Hypothalamus (tissue), 51 donors: ENCODE measurements at regions not wholly inside any gene's neighbourhood (a gene's known extent, or its start where the extent isn't known, plus 50 kb on each side); places are given as distances from the start of the nearest gene placed in this dataset.

Source experiments
- DNase-seq, 51 donors: peaks; one replicate each; lab custom pipeline; 2025; lab: John Stamatoyannopoulos, UW

DNA sequence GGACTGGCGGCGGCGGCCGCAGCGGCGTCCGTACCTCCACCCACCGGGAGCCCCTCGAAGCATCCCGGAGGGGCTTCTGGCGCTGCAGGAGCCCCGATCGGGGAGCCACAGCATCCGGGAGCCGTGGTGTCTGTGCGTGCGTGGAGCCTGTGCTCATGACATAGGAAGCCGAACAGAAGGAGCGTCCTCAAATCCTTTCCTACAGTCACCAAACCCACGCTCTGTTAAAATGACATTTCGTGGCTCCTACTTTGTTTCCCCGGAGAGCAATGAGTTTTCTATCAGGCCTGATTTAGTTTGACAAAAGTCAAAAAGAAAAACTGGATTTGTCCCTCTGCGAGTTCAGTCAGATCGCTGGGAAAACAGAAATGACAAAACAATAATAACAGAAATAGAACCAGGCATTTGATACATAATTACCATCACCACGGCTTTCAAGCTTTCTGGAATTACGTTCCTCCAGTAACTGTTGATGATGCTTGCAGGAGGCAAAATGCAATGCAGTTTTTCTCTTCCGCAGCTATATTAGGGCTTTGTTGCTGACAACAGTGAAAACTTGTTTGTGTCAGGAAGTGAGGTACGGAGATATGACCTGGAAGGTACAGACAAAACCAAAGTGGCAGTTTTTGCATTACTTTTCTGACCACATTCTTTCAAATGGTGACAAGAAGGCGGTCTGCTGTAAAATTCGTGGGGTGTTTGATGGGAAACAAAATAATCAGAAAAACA is 219.3 kb upstream of the MKLN1 start:
- peak in 4 of 51 donors; percentile 4 to 90 (median 58) for DNase-seq

DNA sequence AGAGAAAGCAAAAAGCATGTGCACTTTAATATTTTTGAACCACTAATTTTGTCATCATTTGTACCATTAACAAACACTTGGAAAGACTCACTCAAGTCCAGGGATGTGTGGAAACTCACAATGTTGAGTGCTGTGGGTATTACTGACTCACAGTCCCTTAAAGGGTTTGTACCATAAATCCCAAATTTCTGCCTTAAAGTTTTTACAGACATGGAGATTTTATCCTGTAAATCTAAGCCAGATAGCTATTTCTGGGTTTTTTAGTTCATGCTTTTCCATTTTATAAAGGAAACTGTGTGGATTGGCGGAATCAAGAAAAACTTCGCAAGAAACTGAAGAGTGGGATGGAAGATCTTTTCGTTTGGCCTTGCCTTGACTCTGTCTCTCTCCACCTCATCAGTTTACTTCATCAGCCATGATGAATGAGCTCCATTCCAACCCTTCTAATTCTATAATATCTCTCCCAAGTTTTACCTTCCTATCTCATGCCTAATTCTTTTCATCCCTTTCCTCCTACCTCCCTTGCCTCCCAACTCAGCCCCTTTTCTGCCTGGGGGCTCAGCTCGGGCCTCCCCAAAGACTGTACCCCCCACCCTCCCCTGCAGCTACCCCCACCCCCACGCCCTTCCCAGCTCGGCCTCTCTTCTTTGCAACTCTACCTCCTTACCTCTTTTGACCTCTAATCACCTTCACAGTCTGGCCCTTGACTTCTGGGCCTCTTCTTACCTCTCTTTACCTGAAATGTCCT is 218.5 kb upstream of the MKLN1 start:
- peak in 4 of 51 donors; percentile 42 to 76 (median 60) for DNase-seq

DNA sequence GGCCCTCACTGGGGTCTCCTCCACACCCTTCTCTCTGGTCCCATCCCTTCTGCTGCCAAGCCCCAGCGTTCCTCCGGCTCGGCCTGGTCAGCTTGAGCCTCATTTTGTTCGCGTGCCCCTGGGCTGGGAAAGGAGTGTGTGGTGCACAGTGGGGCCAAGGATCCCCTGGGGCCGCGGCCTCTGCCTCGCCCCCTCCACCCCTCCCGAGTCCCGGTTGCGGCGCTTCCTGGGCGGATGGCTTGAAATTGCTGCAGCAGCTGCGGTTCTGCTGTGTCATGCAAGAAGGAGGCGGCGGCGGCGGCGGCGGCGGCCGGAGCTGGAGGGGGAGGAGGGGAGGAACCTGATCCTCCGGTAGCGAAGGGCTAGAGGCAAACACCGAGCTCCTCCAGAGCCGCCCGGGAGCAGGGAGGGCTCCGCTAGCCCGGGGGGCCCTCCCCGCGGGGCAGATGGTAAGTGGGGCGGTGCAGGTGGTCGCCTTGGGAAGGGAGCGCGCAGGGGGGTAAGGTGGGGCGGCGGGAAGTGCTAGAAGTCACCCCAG is 217.8 kb upstream of the MKLN1 start:
- DNase-seq: peak in 48 of 51 donors; percentile 10 to 82 (median 58)

DNA sequence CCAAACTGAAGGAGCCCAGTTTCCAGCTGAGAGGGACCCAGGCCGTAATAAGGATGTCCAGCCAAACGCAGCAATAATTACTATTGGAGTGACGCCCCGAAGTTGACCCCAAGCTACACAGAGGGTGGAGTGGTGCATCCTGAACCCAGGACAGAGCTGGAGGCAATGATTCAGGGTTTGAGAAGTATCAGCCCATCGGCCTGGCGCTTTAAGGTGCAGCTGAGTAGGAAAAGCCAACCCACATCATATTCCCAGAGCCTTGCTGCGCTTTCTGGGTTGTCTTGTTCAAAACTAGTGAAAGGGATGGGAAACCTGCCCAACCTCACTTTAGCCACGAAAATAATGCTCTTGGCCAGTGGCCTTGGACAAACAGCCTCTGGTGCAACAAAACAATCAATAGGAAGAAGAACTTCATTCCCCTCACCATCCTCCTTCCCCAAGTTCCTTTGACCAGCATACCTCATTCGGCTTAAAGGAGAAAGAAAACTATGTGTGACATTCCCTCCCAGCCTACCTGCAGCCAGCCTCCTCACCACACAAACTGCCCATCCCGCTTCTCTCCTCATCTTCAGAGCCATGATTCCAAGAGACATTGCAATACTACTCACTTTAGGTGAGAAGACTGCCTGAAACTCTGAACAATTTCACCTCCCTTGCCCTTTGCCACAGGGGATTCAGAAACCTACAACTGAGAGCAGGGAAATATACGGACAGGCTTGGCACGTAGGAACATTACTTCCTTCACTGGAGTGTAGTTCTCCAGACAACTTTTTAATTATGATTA is 217.2 kb upstream of the MKLN1 start:
- DNase-seq: peak in 22 of 51 donors; percentile 15 to 80 (median 36)

DNA sequence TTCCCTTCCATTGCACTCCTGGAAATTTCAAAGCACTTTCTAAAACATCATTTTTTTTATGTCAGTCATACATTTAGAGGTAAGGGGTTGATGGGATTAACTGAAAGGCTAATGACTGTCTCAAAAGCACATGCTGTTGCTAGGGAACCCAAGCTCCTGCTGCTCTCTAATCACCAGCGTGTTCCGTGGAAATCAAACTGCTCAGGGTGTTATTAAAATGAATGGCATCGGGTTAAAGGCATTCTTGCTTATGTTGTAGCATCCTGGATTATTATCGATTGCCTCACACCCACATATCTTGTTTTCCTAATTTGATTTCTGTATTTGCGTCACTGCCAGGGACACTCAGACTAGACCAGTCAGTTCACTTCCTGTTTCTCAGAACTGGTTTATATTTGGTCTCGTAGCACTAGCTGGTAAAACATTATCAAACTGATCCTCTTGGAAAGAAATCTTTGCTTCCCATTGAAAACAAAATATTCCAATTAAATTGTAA is 216.5 kb upstream of the MKLN1 start:
- DNase-seq: peak in 2 of 51 donors; percentile 4 to 84

DNA sequence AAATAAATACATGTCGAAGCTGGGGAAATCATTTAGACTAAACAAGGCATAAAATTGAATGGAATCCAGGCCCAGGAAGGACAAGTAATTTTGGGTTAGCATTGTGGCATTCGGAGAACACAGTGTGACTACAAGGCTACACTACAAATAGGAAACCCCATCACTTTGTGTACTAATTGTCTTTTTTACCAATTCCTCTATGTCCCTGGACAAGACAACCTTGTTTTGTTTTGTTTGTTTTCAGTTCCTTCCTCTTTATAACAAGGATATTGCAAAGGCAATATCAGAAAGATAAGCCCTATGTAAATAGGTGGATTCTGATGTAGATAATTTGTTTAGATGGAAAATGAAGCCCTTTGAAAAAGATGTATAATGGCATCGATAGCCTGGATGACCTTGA is 215.9 kb upstream of the MKLN1 start:
- no peak for DNase-seq

DNA sequence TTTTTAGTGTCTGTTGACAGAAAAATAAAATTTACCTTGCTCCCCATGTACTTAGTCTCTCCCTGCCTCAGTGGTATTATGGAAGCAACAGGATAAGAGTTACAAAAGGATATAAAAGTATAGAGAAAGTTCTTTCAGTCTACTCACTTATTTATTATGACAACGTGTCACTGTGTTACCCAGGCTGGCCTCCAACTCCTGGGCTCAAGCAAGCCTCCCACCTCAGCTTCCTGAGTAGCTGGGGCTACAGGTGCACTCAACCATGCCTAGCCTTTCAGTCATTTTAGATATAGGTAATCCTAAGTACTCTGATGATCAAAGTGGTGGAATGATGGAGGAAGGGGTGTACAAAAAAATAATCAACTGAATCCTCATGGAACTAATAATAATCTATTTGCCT is 215.2 kb upstream of the MKLN1 start:
- no peak for DNase-seq

DNA sequence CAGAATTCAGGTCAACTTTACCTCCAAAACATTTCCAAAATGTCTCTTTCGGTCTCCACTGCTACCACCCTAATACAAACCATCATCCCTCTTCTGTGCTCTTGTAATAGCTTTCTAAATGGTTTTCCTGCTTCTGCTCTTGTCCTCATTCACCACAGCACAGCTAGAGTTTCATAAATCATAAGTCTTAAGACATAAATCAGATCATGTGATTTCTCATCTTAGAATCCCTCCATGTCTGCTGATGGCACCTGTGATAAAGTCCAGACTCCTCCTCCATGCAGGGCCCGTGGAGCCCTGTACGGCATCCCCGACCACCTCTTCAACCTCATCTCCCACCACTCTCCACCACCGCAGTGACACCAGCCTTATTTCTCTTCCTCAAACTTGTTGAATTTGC is 212.3 kb upstream of the MKLN1 start:
- no peak for DNase-seq

DNA sequence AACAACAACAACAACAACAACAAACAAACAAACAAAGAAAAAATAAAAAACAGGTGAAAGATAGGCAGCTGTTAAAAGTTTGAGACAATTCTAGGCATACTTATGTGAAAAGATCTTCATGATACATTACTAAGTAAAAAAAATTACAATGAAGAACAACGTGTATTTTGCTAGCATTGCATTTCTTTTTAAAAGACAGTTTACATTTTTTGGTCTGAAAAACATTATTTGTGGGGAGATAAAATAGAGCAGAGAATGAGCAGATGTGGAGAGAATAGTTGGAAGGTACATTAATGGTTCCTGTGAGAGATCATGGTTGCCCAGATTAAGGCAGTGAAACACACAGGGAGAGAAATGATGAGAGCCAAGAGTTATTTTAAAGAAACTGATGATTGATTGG is 210.2 kb upstream of the MKLN1 start:
- DNase-seq: no peak

DNA sequence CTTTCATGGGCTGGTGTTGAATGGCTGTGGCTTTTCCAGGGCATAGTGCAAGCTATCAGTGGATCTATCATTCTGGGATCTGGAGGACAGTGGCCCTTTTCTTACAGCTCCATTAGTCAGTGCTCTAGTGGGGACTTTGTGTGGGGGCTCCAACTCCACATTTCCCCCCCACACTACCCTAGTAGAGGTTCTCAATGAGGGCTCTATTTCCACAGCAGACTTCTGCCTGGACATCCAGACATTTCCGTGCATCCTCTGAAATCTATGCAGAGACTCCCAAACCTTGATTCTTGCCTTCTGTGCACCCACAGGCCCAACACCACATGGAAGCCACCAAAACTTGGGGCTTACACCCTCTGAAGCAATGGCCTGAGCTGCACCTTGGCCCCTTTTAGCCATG is 208.3 kb upstream of the MKLN1 start:
- no peak for DNase-seq

DNA sequence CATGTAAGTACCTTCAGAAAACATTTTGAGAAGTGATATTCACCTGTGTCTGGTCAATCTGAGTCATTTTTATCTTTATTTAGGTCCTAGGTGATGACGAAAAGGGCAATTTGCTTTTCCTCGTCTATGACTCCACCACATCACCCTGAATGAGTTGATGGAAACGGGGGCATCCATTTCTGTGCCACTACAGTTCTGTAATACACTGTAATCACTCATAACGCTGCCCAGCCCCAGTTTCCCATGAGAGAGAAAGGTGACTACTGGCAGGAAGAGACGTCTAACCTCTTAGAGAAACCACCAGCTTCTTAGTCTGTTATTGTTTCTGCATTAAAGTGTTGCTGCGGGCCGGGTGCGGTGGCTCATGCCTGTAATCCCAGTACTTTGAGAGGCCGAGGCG is 205.3 kb upstream of the MKLN1 start:
- no peak for DNase-seq

DNA sequence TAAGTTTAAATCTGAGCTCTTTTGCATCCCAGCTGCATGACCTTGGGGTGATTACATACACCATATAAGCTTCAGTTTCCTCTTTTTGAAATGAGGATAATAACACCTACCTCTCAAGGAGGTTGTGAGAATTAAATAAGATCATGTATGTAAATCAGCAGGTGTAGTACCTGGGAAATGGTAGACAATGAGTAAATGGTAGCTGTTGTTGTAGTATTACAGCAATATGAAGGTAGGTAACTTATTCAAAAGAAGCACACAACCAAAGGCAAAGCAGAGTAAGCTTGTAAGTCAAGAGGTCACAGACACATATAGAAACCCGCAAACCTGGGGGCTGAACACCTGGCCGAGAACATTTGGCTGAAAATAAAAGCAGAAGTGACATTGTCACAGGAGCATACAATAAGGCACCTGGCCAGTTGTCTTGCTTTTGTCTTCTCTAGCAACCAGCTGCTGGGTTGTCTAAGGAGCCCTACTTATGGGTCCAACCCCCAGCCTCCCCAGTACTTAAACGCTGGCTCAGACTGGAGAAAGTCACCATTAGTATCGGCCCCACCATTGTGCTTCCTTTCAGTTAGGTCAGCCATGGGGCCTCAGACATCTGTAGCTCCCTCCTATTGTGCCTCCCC is 203.6 kb upstream of the MKLN1 start:
- DNase-seq: no peak

DNA sequence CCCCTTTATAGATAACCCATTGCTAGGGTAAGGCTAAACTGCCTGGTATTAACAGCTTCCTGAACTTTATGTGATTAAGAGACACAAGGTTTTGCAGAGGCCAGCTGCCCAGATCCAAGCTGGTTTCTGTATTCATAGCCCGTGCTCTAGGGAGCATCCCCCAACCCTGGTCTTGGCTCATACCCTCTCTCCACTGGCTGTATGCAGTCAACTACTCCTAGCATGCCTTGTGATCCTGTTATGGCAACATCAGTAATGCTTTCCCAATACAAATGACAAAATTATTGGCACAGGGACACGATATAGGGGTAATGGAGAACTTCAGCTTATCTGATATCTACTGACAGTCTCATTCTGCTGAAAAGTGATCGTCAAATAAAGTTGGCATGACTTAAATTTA is 202.8 kb upstream of the MKLN1 start:
- no peak for DNase-seq

DNA sequence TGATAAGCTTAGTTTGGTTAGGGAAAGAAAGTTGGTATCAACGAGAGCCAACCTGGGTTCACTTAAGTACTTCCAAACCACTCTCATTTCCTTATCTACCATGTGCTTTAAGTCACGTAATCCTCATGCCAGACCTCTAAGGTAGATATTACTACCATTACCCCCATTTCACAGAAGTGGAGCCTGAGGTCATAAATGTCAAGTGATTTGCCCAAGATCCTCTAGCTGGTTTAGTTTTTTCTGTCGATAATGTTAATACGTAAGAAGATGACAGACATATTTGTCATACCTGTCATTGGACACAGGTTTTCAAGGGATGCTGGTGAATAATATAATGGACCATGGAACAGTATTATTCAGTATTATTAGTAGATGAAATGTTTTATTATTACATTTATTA is 197.4 kb upstream of the MKLN1 start:
- no peak for DNase-seq

DNA sequence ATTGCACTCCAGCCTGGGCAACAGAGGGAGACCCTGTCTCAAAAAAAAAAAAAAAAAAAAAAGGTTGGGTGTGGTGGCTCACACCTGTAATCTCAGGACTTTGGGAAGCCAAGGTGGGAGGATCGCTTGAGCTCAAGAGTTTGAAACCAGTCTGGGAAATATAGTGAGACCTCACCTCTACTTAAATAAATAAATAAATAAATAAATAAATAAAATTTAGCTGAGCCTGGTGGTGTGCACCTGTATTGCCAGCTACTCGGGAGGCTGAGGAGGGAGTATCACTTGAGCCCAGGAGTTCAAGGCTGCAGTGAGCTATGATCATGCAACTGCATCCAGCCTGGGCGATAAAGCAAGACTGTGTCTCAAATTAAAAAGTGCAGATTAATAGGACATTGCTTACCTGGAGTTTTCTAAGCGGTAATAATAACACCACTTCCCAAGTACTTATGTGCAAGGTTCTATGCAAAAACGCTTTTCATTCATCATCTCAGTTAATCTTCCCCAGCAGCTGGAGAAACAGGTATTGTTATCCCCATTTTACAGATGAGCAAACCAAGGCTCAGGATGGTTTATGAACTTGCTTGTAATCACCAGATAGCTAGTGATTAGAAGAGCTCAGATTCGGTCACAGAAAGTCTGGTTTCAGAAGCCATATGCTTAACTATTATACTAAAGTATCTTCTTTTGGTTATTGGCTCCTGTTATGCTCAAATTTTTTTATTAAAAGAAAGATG is 196.5 kb upstream of the MKLN1 start:
- DNase-seq: no peak

DNA sequence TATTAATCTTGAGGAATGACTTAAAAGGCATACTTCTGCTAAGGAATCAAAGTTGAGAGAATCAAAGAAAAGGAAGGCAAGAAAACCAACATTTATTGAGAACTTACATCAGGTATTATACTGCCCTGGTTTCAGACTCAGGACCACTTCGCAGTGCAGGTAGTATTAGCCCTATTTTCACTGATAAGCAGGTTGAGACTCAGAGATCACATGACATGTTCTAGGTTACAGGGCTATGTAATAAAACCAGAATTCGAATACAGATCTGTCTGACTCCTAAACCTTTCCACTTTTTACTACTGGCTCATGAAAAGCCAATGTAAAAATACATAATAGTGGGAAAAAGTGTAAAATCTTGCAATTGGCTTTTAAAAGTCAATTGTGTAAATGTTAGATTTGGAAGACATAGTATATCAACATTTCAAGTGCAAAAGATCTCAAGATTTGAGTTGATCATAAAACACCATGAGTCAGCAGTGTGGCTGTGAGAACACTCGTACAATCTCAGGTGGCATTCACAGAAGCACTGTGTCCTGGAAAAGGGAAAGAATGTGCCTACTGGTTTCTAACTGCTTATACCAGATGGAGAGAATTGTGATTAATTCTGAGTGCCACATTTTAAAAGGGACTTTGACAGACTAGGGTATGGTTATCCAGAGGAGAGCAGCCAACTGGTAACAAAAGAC is 195.8 kb upstream of the MKLN1 start:
- no peak for DNase-seq

DNA sequence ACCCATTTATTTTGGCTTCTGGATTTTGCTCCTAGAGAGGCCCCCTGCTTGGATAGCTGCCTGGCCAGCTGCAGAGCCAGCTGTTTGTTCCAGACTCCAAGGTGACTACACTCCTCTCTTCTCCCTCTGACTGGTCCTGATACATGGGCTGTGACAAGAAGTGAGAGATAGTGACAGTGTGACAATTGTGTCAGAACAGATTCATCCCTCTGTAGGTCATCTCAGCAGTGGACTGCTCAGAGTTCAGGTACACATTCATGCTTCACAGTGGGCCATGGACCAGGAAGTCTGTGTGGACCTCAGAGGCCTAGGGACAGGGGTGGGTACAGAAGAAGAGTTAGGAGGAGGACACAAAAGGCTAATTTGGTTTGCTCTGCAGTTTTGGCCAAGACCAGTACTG is 188.2 kb upstream of the MKLN1 start:
- no peak for DNase-seq

DNA sequence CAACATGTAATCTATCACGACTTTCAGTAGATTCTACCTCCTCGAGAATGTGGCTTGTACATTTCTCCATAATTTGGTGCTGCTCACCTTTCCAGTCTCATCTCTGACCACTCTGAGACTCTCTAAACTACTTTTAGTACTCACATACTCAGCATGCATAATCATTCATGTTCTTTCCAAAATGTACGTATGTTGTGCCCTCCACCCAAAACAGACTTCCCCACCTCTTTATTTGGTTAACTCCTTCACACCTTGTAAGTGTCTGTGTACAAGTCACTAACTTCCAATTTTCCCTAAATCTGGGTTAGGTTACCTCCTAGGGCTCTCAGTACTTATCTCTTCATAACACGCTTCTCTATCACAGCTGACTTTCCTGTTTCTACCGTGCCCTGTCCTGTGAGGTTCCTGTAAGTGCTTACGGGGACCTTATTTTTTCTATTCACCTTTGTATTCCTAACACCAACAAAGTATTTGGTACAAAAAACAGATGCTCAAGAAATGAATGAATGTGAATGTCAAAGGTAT is 186.2 kb upstream of the MKLN1 start:
- no peak for DNase-seq

DNA sequence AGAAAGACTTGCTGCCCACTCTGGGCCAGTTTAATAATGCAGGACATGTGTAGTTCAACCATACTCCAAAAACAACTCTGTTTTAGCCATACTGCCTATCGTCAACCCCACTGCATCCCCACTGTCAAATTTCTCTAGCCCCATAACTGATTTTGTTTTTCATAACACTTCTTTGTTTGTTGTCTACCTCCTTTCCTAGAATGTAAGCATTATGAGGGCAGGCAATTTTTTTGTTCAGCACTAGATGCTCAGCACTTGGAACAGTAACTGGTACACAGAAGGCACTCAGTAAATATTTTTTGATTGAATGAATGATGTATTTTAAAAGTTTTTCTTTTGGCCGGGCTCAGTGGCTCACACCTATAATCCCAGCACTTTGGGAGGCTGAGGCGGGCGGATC is 183.8 kb upstream of the MKLN1 start:
- no peak for DNase-seq
